ENCODE measurements at regions not wholly inside any gene's neighbourhood (a gene's known extent, or its start where the extent isn't known, plus 50 kb on each side); places are given as distances from the start of the nearest gene placed in this dataset.

DNA sequence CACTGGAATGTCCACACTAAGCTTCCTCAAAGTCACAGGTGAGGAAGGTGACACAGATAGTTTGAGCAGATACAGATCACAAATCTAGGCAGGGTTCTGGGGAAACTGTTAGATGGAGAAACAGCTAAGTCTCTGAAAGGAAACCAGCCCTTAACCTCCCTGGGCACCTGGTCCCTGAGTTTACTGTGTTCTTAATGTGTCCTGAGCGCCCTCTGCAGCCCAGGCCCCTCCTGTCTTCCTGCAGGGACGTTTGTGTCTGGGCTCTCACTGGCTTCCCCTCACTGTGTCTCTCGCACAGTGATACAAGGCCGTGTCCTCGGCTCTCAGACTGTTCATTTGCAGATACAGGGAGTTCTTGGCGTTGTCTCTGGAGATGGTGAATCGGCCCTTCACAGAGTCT is 684.3 kb downstream of the TMEM121 start:
- Histone ChIP-seq H3K27me3 (ENCODE audit: control insufficient read depth in 1 of 2, insufficient read depth in 2 of 2, low read length in 2 of 2) (no peaks in the 10 kb centered on the region; a peak in 1 of 5 replicates), H3K36me3 (replicated peaks in 1 of 2; ENCODE audit: control insufficient read depth in 1 of 2, insufficient read depth in 2 of 2, low read length in 2 of 2) (no peaks in the 10 kb centered on the region), H3K9me3 (ENCODE audit: low read length) (no peaks in the 10 kb centered on the region), H3K27ac (ENCODE audit: extremely low read length, insufficient read depth, low read length) (no peak overlapping the region), H4K20me1 (ENCODE audit: insufficient read depth, low read length) (no peaks in the 10 kb centered on the region), H3K4me3 (replicated peaks in 1 of 3; ENCODE audit: insufficient read depth in 1 of 3, low read depth in 2 of 3, low read length in 3 of 3) (no peak overlapping the region), H3K4me1 (ENCODE audit: insufficient read depth, low read length) (no peaks in the 10 kb centered on the region), H3K4me2 (ENCODE audit: low read depth, low read length) (no peak overlapping the region), H3K79me2 (ENCODE audit: insufficient read depth, low read length) (no peaks in the 10 kb centered on the region), H2AFZ (ENCODE audit: low read length) (no peak overlapping the region), H3K9ac (ENCODE audit: insufficient read depth, low read depth, low read length) (no peak overlapping the region)
- TF ChIP-seq, protein P1, sequence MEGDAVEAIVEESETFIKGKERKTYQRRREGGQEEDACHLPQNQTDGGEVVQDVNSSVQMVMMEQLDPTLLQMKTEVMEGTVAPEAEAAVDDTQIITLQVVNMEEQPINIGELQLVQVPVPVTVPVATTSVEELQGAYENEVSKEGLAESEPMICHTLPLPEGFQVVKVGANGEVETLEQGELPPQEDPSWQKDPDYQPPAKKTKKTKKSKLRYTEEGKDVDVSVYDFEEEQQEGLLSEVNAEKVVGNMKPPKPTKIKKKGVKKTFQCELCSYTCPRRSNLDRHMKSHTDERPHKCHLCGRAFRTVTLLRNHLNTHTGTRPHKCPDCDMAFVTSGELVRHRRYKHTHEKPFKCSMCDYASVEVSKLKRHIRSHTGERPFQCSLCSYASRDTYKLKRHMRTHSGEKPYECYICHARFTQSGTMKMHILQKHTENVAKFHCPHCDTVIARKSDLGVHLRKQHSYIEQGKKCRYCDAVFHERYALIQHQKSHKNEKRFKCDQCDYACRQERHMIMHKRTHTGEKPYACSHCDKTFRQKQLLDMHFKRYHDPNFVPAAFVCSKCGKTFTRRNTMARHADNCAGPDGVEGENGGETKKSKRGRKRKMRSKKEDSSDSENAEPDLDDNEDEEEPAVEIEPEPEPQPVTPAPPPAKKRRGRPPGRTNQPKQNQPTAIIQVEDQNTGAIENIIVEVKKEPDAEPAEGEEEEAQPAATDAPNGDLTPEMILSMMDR (CRISPR knock-in tag; IDR thresholded peaks at IDR 0.05) = 0 out of 2 replicates have a peak, but pooled peaks have one; percentile 28
- TF ChIP-seq, protein P2, sequence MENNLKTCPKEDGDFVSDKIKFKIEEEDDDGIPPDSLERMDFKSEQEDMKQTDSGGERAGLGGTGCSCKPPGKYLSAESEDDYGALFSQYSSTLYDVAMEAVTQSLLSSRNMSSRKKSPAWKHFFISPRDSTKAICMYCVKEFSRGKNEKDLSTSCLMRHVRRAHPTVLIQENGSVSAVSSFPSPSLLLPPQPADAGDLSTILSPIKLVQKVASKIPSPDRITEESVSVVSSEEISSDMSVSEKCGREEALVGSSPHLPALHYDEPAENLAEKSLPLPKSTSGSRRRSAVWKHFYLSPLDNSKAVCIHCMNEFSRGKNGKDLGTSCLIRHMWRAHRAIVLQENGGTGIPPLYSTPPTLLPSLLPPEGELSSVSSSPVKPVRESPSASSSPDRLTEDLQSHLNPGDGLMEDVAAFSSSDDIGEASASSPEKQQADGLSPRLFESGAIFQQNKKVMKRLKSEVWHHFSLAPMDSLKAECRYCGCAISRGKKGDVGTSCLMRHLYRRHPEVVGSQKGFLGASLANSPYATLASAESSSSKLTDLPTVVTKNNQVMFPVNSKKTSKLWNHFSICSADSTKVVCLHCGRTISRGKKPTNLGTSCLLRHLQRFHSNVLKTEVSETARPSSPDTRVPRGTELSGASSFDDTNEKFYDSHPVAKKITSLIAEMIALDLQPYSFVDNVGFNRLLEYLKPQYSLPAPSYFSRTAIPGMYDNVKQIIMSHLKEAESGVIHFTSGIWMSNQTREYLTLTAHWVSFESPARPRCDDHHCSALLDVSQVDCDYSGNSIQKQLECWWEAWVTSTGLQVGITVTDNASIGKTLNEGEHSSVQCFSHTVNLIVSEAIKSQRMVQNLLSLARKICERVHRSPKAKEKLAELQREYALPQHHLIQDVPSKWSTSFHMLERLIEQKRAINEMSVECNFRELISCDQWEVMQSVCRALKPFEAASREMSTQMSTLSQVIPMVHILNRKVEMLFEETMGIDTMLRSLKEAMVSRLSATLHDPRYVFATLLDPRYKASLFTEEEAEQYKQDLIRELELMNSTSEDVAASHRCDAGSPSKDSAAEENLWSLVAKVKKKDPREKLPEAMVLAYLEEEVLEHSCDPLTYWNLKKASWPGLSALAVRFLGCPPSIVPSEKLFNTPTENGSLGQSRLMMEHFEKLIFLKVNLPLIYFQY (CRISPR knock-in tag; IDR thresholded peaks at IDR 0.05; ENCODE audit: borderline replicate concordance) = no peak
- FAIRE-seq (no peak), ATAC-seq (peak; percentile 73), DNase-seq (ENCODE audit: low spot score) (no peak)
- 2% methylated on average over 7 of the region's 7 CpGs for WGBS (ENCODE audit: low lambda C conversion rate)
- POLR2A ChIA-PET = no interaction called here
- CTCF ChIA-PET (ENCODE audit: low intra/inter-chr PET ratio, low total read pairs) = no interaction called here
- in situ Hi-C loops (cut with HindIII; ENCODE audit: extremely low pct_ligation_motif_present, low pct_unique_long_range_greater_than_20kb) = no loop called here
- intact Hi-C loops (cut with micrococcal nuclease; ENCODE audit: unreplicated experiment) = no loop called here
- no TSS peak for BruUV-seq (replicated peaks)

All from HepG2 (cell line).